WTC11 (cell line): ENCODE measurements at regions not wholly inside any gene's neighbourhood (a gene's known extent, or its start where the extent isn't known, plus 50 kb on each side); places are given as distances from the start of the nearest gene placed in this dataset.

ENCODE experiments used
- CREM ChIP-seq: sonication (generic); formaldehyde crosslinking; IDR thresholded peaks from 2 replicates; pipeline ENCODE4 v1.8.1; 2022; ENCODE audit warnings: mild to moderate bottlenecking, missing genetic modification reagents, moderate library complexity
- CTCF ChIP-seq: fragments of 200-600 bp; IDR thresholded peaks from 2 replicates; pipeline ENCODE4 v1.8.0; 2022; ENCODE audit warnings: antibody characterized with exemption
- IRF1 ChIP-seq: sonication (generic); formaldehyde crosslinking; IDR thresholded peaks from 2 replicates; pipeline ENCODE4 v1.8.0; 2023; ENCODE audit warnings: missing genetic modification reagents
- MYBL2 ChIP-seq: sonication (generic); formaldehyde crosslinking; IDR thresholded peaks from 2 replicates; pipeline ENCODE4 v1.8.1; 2023; ENCODE audit warnings: mild to moderate bottlenecking, moderate library complexity, missing genetic modification reagents
- NR2C2 ChIP-seq: sonication (generic); formaldehyde crosslinking; IDR thresholded peaks from 2 replicates; pipeline ENCODE4 v1.8.0; 2022; ENCODE audit warnings: mild to moderate bottlenecking, missing genetic modification reagents
- SMAD3 ChIP-seq: sonication (generic); formaldehyde crosslinking; IDR thresholded peaks from 2 replicates; pipeline ENCODE4 v1.8.0; 2022; ENCODE audit warnings: missing genetic modification reagents, mild to moderate bottlenecking, borderline replicate concordance
- ZNF232 ChIP-seq: sonication (generic); formaldehyde crosslinking; IDR thresholded peaks from 2 replicates; pipeline ENCODE4 v1.8.0; 2022; ENCODE audit warnings: mild to moderate bottlenecking, missing genetic modification reagents
- ZNF317 ChIP-seq: sonication (generic); formaldehyde crosslinking; IDR thresholded peaks from 2 replicates; pipeline ENCODE4 v1.8.1; 2023; ENCODE audit warnings: low read depth, mild to moderate bottlenecking, moderate library complexity, missing genetic modification reagents, borderline replicate concordance
- TF ChIP-seq, protein P1 (sequence below): sonication (generic); formaldehyde crosslinking; IDR thresholded peaks from 2 replicates; pipeline ENCODE4 v1.8.1; 2022; ENCODE audit warnings: low read depth, mild to moderate bottlenecking, moderate library complexity, missing genetic modification reagents, borderline replicate concordance

- no peak for TF ChIP-seq IRF1
- no peak for TF ChIP-seq CTCF
- no peak for TF ChIP-seq SMAD3
- TF ChIP-seq NR2C2 = no peak
- TF ChIP-seq, protein P1, sequence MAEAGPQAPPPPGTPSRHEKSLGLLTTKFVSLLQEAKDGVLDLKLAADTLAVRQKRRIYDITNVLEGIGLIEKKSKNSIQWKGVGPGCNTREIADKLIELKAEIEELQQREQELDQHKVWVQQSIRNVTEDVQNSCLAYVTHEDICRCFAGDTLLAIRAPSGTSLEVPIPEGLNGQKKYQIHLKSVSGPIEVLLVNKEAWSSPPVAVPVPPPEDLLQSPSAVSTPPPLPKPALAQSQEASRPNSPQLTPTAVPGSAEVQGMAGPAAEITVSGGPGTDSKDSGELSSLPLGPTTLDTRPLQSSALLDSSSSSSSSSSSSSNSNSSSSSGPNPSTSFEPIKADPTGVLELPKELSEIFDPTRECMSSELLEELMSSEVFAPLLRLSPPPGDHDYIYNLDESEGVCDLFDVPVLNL (CRISPR knock-in tag) = no peak
- no peak for TF ChIP-seq ZNF232
- no peak for TF ChIP-seq CREM (CRISPR knock-in tag)
- no peak for TF ChIP-seq ZNF317 (CRISPR knock-in tag)
- TF ChIP-seq MYBL2 (CRISPR knock-in tag) = no peak
Observed at GRCh38 chr2:5325523-5325922, 366.7 kb upstream of the SOX11 start.
